ENCODE measurements at regions not wholly inside any gene's neighbourhood (a gene's known extent, or its start where the extent isn't known, plus 50 kb on each side); places are given as distances from the start of the nearest gene placed in this dataset.

DNA sequence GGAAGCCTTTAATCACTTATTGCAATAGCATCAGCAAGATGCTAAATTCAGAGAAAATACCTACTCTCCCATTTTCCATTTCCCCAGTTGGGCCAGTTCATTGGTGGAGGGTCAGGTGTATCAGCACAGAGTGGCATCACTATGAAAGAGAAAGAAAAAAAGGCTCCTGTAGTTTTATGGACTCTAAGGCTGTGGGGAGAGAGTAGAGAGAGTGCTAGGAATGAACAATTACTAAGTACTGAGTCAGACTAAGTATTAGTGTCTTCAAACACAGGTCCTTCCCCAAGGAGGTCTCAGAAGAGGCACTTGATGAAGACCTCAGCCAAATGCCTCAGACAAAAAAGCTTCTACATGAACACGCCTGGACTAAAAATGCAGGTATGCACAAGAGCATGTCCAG is 1061.9 kb downstream of the FSTL5 start:
- TF ChIP-seq, protein P1, sequence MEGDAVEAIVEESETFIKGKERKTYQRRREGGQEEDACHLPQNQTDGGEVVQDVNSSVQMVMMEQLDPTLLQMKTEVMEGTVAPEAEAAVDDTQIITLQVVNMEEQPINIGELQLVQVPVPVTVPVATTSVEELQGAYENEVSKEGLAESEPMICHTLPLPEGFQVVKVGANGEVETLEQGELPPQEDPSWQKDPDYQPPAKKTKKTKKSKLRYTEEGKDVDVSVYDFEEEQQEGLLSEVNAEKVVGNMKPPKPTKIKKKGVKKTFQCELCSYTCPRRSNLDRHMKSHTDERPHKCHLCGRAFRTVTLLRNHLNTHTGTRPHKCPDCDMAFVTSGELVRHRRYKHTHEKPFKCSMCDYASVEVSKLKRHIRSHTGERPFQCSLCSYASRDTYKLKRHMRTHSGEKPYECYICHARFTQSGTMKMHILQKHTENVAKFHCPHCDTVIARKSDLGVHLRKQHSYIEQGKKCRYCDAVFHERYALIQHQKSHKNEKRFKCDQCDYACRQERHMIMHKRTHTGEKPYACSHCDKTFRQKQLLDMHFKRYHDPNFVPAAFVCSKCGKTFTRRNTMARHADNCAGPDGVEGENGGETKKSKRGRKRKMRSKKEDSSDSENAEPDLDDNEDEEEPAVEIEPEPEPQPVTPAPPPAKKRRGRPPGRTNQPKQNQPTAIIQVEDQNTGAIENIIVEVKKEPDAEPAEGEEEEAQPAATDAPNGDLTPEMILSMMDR (conservative IDR thresholded peaks at IDR 0.05; ENCODE audit: low read depth, low read length), result no peak
- no peak for TF ChIP-seq EZH2 (IDR thresholded peaks at IDR 0.05; ENCODE audit: borderline replicate concordance, low read depth, low read length, poor library complexity, severe bottlenecking)
- no TSS peak for BruUV-seq (replicated peaks)
- no peak for DNase-seq (ENCODE audit: low spot score)
- H3K36me3 ChIP-seq (ENCODE audit: insufficient read depth, low read length, poor library complexity, severe bottlenecking), result no peaks in the 10 kb centered on the region
- H3K4me3 ChIP-seq (ENCODE audit: low read depth, low read length, poor library complexity, severe bottlenecking), result no peak overlapping the region
- H3K4me1 ChIP-seq (ENCODE audit: insufficient read depth, low read length, poor library complexity, severe bottlenecking), result no peaks in the 10 kb centered on the region
- no peak overlapping the region for H3K27ac ChIP-seq (ENCODE audit: low read depth, low read length, poor library complexity, severe bottlenecking)
- H3K27me3 ChIP-seq (replicated peaks; ENCODE audit: insufficient read depth, low read depth, low read length, poor library complexity), result no peaks in the 10 kb centered on the region
- CTCF ChIA-PET, result no interaction called here
- POLR2A ChIA-PET (ENCODE audit: low non-redundant PET), result no interaction called here
- no peaks in the 10 kb centered on the region for H3K9me3 ChIP-seq (ENCODE audit: low read depth, low read length, poor library complexity, severe bottlenecking)
- intact Hi-C loops (cut with micrococcal nuclease; ENCODE audit: unreplicated experiment), result no loop called here

DNA sequence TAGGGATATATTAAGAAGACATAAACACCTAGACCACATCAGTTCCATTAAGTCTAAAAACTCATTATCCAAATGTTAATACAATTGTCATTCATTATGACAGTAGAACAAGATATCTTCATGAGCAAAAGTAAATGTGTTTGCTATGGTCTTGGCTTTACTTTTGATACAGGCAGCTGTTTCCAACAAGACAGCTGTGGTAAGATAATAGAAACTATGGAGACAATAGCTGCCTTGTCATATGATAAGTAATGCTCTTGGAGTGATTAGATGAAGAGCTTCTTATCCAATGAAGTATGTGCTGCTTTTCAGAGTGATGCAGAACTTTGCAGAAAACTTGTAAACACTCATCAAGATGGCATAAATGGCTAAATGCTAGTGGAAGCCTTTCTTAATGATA is 1066.0 kb downstream of the FSTL5 start:
- H3K27ac ChIP-seq (ENCODE audit: low read depth, low read length, poor library complexity, severe bottlenecking), result no peak overlapping the region
- POLR2A ChIA-PET (ENCODE audit: low non-redundant PET), result no interaction called here
- BruUV-seq (replicated peaks), result no TSS peak
- intact Hi-C loops (cut with micrococcal nuclease; ENCODE audit: unreplicated experiment), result no loop called here
- no peaks in the 10 kb centered on the region for H3K27me3 ChIP-seq (replicated peaks; ENCODE audit: insufficient read depth, low read depth, low read length, poor library complexity)
- H3K4me1 ChIP-seq (ENCODE audit: insufficient read depth, low read length, poor library complexity, severe bottlenecking), result no peaks in the 10 kb centered on the region
- no peak for DNase-seq (ENCODE audit: low spot score)
- CTCF ChIA-PET, result no interaction called here
- H3K36me3 ChIP-seq (ENCODE audit: insufficient read depth, low read length, poor library complexity, severe bottlenecking), result no peaks in the 10 kb centered on the region
- H3K9me3 ChIP-seq (ENCODE audit: low read depth, low read length, poor library complexity, severe bottlenecking), result no peaks in the 10 kb centered on the region
- TF ChIP-seq, protein P1 (conservative IDR thresholded peaks at IDR 0.05; ENCODE audit: low read depth, low read length), result no peak
- TF ChIP-seq EZH2 (IDR thresholded peaks at IDR 0.05; ENCODE audit: borderline replicate concordance, low read depth, low read length, poor library complexity, severe bottlenecking), result no peak
- no peak overlapping the region for H3K4me3 ChIP-seq (ENCODE audit: low read depth, low read length, poor library complexity, severe bottlenecking)

DNA sequence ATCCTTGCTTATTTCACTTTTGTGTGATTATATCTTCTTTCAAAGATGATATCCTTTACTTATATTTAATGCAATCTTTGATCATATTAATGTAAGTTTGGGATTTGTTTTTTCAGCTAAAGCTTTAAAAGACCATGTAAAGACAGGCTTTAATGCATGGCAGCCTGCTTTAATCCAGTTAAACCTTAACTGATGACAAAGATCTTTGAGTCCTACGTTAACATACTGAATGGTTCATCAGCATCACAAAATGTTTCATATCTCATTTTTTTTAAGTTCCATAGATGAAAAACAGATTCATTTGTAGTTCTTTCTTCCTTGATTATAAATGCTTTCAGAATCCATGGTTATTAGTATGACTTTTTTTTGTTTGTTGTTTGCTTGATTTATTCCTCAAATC is 1102.8 kb downstream of the FSTL5 start:
- Histone ChIP-seq H3K27ac (ENCODE audit: low read depth, low read length, poor library complexity, severe bottlenecking) (no peak overlapping the region), H3K4me3 (ENCODE audit: low read depth, low read length, poor library complexity, severe bottlenecking) (no peak overlapping the region), H3K4me1 (ENCODE audit: insufficient read depth, low read length, poor library complexity, severe bottlenecking) (no peaks in the 10 kb centered on the region), H3K36me3 (ENCODE audit: insufficient read depth, low read length, poor library complexity, severe bottlenecking) (no peaks in the 10 kb centered on the region), H3K9me3 (ENCODE audit: low read depth, low read length, poor library complexity, severe bottlenecking) (no peaks in the 10 kb centered on the region), H3K27me3 (replicated peaks; ENCODE audit: insufficient read depth, low read depth, low read length, poor library complexity) (no peaks in the 10 kb centered on the region)
- DNase-seq (ENCODE audit: low spot score), result no peak
- ChIA-PET CTCF (no interaction called here), POLR2A (ENCODE audit: low non-redundant PET) (no interaction called here)
- no TSS peak for BruUV-seq (replicated peaks)
- intact Hi-C loops (cut with micrococcal nuclease; ENCODE audit: unreplicated experiment), result no loop called here
- TF ChIP-seq, protein P1 (conservative IDR thresholded peaks at IDR 0.05; ENCODE audit: low read depth, low read length), result no peak
- no peak for TF ChIP-seq EZH2 (IDR thresholded peaks at IDR 0.05; ENCODE audit: borderline replicate concordance, low read depth, low read length, poor library complexity, severe bottlenecking)
